ENCODE measurements at regions not wholly inside any gene's neighbourhood (a gene's known extent, or its start where the extent isn't known, plus 50 kb on each side); places are given as distances from the start of the nearest gene placed in this dataset.

DNA sequence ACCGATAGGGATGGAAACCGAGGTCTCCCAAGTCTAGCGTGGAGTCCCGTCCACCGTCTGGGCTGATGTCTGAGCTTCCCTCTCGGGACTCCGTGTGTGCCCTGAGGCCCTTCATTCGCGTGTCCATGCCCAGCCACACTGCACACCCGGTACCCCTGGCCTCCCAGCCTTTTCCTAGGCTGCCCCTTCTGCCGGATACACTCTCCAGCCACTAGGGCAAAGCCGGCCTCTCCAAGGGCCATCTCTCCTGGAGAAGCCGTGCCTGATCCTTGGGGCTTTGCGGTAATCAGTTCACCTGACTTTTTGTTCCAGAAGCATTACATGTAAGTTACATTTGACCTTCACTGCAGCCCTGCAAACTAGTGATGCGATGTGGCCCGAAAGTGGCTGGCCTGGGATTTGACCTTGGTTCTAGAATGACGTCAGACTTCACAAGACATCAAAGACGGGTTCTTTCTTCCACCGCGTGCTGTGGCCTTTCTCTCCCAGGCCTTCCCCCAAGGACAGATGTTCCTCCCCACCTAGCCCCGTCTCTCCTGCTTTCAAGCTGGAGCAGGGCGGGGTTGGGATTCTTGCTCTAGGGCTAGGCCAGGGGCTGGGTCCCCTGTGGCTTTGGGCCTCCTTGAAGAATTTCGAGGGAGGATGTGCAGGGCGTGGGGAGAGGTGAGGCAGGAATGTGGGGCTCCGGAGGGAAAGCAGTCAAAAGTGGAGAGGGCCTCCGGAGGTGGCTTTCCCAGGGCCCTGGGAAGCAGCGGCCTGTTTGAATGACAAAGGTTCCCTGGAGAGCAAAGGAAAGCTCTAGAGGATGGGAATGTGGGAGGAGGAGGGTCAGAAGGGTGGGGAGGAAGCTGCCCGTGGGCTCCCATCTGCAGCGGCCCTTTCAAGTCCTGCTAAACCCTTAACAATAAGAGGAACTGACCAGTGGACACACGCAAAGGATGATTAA, 49.7 kb upstream of the SLC2A1 start:
- no peak for DNase-seq (ENCODE audit: low read depth in 2 of 2)

Data from stimulated activated CD4-positive, alpha-beta T cell treated with anti-CD3 and anti-CD28 coated beads, Interleukin-15, amount 100 ng/mL, for 48 hours (primary cell).